NB4 (cell line): ENCODE measurements at regions not wholly inside any gene's neighbourhood (a gene's known extent, or its start where the extent isn't known, plus 50 kb on each side); places are given as distances from the start of the nearest gene placed in this dataset.
"Not testable (repeated sequence)": the region's sequence is repeated elsewhere in the genome, so short reads cannot be mapped to it uniquely, and the experiment has no call there.

Experiments
- DNase-seq: peaks from one replicate; pipeline ENCODE4 v3.0.0; 2010; ENCODE audit warnings: low read depth
- H3K4me3 ChIP-seq: one replicate; pipeline ENCODE4 v1.5.1; 2011; ENCODE audit warnings: mild to moderate bottlenecking, low read depth, low read length, moderate library complexity
- CTCF ChIP-seq: IDR thresholded peaks from one replicate; pipeline ENCODE4 v1.5.1; 2012; ENCODE audit warnings: low read depth, low read length
- MAX ChIP-seq: IDR thresholded peaks from 2 replicates; pipeline ENCODE4 v1.6.1; 2011; ENCODE audit warnings: low read depth, low read length
- MYC ChIP-seq: IDR thresholded peaks from 2 replicates; pipeline ENCODE4 v1.6.1; 2011; ENCODE audit warnings: low read depth, low read length
- POLR2A ChIP-seq: IDR thresholded peaks from 2 replicates; pipeline ENCODE4 v1.6.1; 2011; ENCODE audit warnings: mild to moderate bottlenecking; ENCODE audit not compliant: insufficient read length; ENCODE audit errors: extremely low read depth

- H3K4me3 ChIP-seq = no peak overlapping the region
- DNase-seq = no peak
- TF ChIP-seq CTCF = no peak
- TF ChIP-seq POLR2A = no peak
- no peak for TF ChIP-seq MYC
- TF ChIP-seq MAX = no peak
Measured at GRCh38 chr5:126139086-126139485, 284.1 kb upstream of the GRAMD2B start.

- no peak for TF ChIP-seq CTCF
- no peak for TF ChIP-seq MYC
- no peak for TF ChIP-seq POLR2A
- no peak for TF ChIP-seq MAX
- DNase-seq = no peak
- H3K4me3 ChIP-seq = no peak overlapping the region
Measured at GRCh38 chr5:126139773-126140172, 283.4 kb upstream of the GRAMD2B start.

GRCh38 chr5:126143622-126144021 lies 279.6 kb upstream of the GRAMD2B start:
- TF ChIP-seq MYC = no peak
- TF ChIP-seq POLR2A = no peak
- DNase-seq = no peak
- H3K4me3 ChIP-seq = no peak overlapping the region

- not testable (repeated sequence) for DNase-seq, H3K4me3 ChIP-seq
Measured at GRCh38 chr5:126150319-126150718, 272.9 kb upstream of the GRAMD2B start.

- not testable (repeated sequence) for H3K4me3 ChIP-seq, DNase-seq
Measured at GRCh38 chr5:126155298-126155697, 267.9 kb upstream of the GRAMD2B start.

- TF ChIP-seq POLR2A (no peak), MYC (no peak), CTCF (no peak), MAX (no peak)
- H3K4me3 ChIP-seq = no peak overlapping the region
- DNase-seq = no peak
Measured at GRCh38 chr5:126166368-126166767, 256.8 kb upstream of the GRAMD2B start.

- no peak for TF ChIP-seq MYC
- TF ChIP-seq CTCF = no peak
- H3K4me3 ChIP-seq = no peak overlapping the region
Measured at GRCh38 chr5:126168785-126169184, 254.4 kb upstream of the GRAMD2B start.

GRCh38 chr5:126171916-126172315 lies 251.3 kb upstream of the GRAMD2B start:
- DNase-seq = no peak
- no peak overlapping the region for H3K4me3 ChIP-seq
- TF ChIP-seq POLR2A (no peak), CTCF (no peak), MAX (no peak)

More at GRCh38 chr5:126168785-126169184, 254.4 kb upstream of the GRAMD2B start:
- no peak for DNase-seq
